H1 (cell line): ENCODE measurements at regions not wholly inside any gene's neighbourhood (a gene's known extent, or its start where the extent isn't known, plus 50 kb on each side); places are given as distances from the start of the nearest gene placed in this dataset.
"Not testable (repeated sequence)": the region's sequence is repeated elsewhere in the genome, so short reads cannot be mapped to it uniquely, and the experiment has no call there.

ENCODE experiments used
- CTCF ChIA-PET: fragments of 300-600 bp; sonication (Branson Sonifier 250); formaldehyde crosslinking; loops from one replicate; lab custom pipeline; 2021; ENCODE audit not compliant: partially characterized antibody; lab: Charles Lee
- POLR2A ChIA-PET: fragments of 300-600 bp; sonication (Branson Sonifier 250); formaldehyde crosslinking; loops from one replicate; lab custom pipeline; 2021; ENCODE audit warnings: inconsistent platforms; ENCODE audit not compliant: partially characterized antibody; lab: Charles Lee
- DNase-seq, 2 experiments: peaks; one replicate each; pipeline versions ENCODE4 v3.0.0 to v3.0.0-alpha.2; 2010 to 2022; ENCODE audit warnings: low spot score in 2 of 2, low read depth in 1 of 2, mixed read lengths in 1 of 2
- FAIRE-seq: peaks from 2 replicates; lab custom pipeline; 2011; peaks lifted over from hg19 to GRCh38; lab: Jason Lieb, UNC
- H2AFZ ChIP-seq: 2 replicates; pipeline ENCODE4 v1.8.1; 2012; ENCODE audit warnings: low read length, inconsistent platforms
- H2AK5ac ChIP-seq: 2 replicates; pipeline ENCODE4 v1.6.1; 2013; ENCODE audit warnings: low read depth, low read length
- H2BK120ac ChIP-seq: replicated peaks from 2 replicates; pipeline ENCODE3; 2013; ENCODE audit warnings: low read depth, low read length, inconsistent platforms
- H2BK12ac ChIP-seq: 2 replicates; pipeline ENCODE4 v1.6.1; 2013; ENCODE audit warnings: low read depth, low read length
- H2BK15ac ChIP-seq: 2 replicates; pipeline ENCODE4 v1.6.1; 2013; ENCODE audit warnings: low read length
- H2BK20ac ChIP-seq: 2 replicates; pipeline ENCODE4 v1.6.1; 2013; ENCODE audit warnings: low read length
- H2BK5ac ChIP-seq: 2 replicates; pipeline ENCODE4 v1.6.1; 2013; ENCODE audit warnings: low read depth, low read length
- H3K14ac ChIP-seq: 2 replicates; pipeline ENCODE4 v1.6.1; 2013; ENCODE audit warnings: inconsistent platforms; ENCODE audit not compliant: insufficient read length
- H3K18ac ChIP-seq: 2 replicates; pipeline ENCODE4 v1.6.1; 2013; ENCODE audit warnings: low read length; ENCODE audit errors: extremely low read depth
- H3K23ac ChIP-seq: 2 replicates; pipeline ENCODE4 v1.6.1; 2013; ENCODE audit warnings: inconsistent platforms; ENCODE audit not compliant: insufficient read length
- H3K23me2 ChIP-seq: 2 replicates; pipeline ENCODE4 v1.6.1; 2013; ENCODE audit warnings: low read depth, low read length
- H3K27ac ChIP-seq: 2 replicates; pipeline ENCODE4 v1.6.1; 2011; ENCODE audit warnings: low read depth, low read length, inconsistent platforms
- H3K27me3 ChIP-seq, 4 experiments: replicated peaks in 1 of 4; 1 replicate in 1 of 4; 2 replicates in 3 of 4; pipeline versions ENCODE4 v1.6.1 to v1.8.1; 2011 to 2013; ENCODE audit warnings: low read length in 3 of 4, mild to moderate bottlenecking in 3 of 4, inconsistent platforms in 2 of 4, mixed read lengths in 2 of 4, moderate library complexity in 1 of 4; ENCODE audit not compliant: control insufficient read depth in 3 of 4, insufficient read depth in 3 of 4; ENCODE audit errors: extremely low read depth in 1 of 4
- H3K36me3 ChIP-seq, 4 experiments: 2 replicates each; pipeline versions ENCODE4 v1.6.1 to v1.8.1; 2011 to 2013; ENCODE audit warnings: mild to moderate bottlenecking in 4 of 4, low read length in 3 of 4, moderate library complexity in 2 of 4, control low read depth in 1 of 4, inconsistent platforms in 1 of 4; ENCODE audit not compliant: insufficient read depth in 4 of 4, control insufficient read depth in 2 of 4
- H3K4ac ChIP-seq: replicated peaks from 2 replicates; pipeline ENCODE3; 2013; ENCODE audit warnings: low read length, low read depth, mixed read lengths, inconsistent platforms; ENCODE audit not compliant: insufficient read length
- H3K4me1 ChIP-seq, 4 experiments: replicated peaks in 1 of 4; 1 replicate in 1 of 4; 2 replicates in 3 of 4; pipeline versions ENCODE4 v1.6.1 to v1.8.1; 2011 to 2013; ENCODE audit warnings: low read length in 3 of 4, inconsistent platforms in 2 of 4, mixed read lengths in 1 of 4; ENCODE audit not compliant: insufficient read depth in 4 of 4, control insufficient read depth in 3 of 4
- H3K4me2 ChIP-seq, 2 experiments: 2 replicates each; pipeline versions ENCODE4 v1.6.1 to v1.8.1; 2011 to 2013; ENCODE audit warnings: low read depth in 2 of 2, low read length in 2 of 2, control low read depth in 1 of 2, inconsistent platforms in 1 of 2, mild to moderate bottlenecking in 1 of 2; ENCODE audit not compliant: insufficient read depth in 1 of 2
- H3K4me3 ChIP-seq, 4 experiments: fragments of 200-600, 300-600 bp in 1 of 4; sonication (generic), shearing (Covaris generic), sonication (Bioruptor Twin) in 1 of 4; 2 replicates each; pipeline versions ENCODE4 v1.5.1 to v1.8.1; 2011 to 2016; ENCODE audit warnings: low read length in 4 of 4, low read depth in 3 of 4, control low read depth in 2 of 4, inconsistent platforms in 2 of 4, mild to moderate bottlenecking in 2 of 4, mixed read lengths in 1 of 4, moderate library complexity in 1 of 4; ENCODE audit not compliant: insufficient read depth in 2 of 4; ENCODE audit errors: extremely low read depth in 1 of 4
- H3K56ac ChIP-seq: replicated peaks from 2 replicates; pipeline ENCODE3; 2013; ENCODE audit warnings: low read depth, mild to moderate bottlenecking, mixed read lengths, low read length, inconsistent platforms; ENCODE audit not compliant: insufficient read length
- H3K79me1 ChIP-seq: 2 replicates; pipeline ENCODE4 v1.6.1; 2013; ENCODE audit warnings: low read depth, low read length, control low read depth
- H3K79me2 ChIP-seq, 2 experiments: 2 replicates each; pipeline versions ENCODE4 v1.6.1 to v1.8.1; 2012 to 2013; ENCODE audit warnings: low read length in 2 of 2, mild to moderate bottlenecking in 2 of 2, inconsistent platforms in 1 of 2; ENCODE audit not compliant: insufficient read depth in 2 of 2, control insufficient read depth in 1 of 2
- H3K9ac ChIP-seq, 4 experiments: replicated peaks in 1 of 4; 1 replicate in 1 of 4; 2 replicates in 3 of 4; pipeline versions ENCODE4 v1.6.1 to v1.8.1; 2011 to 2013; ENCODE audit warnings: low read depth in 3 of 4, low read length in 3 of 4, control low read depth in 2 of 4, mild to moderate bottlenecking in 2 of 4, moderate library complexity in 2 of 4, inconsistent platforms in 1 of 4; ENCODE audit errors: extremely low read depth in 1 of 4
- H3K9me3 ChIP-seq, 2 experiments: 2 replicates each; pipeline versions ENCODE4 v1.6.1 to v1.8.1; 2012 to 2013; ENCODE audit warnings: mild to moderate bottlenecking in 2 of 2, moderate library complexity in 2 of 2, control low read depth in 1 of 2, inconsistent platforms in 1 of 2, low read depth in 1 of 2, low read length in 1 of 2, mixed read lengths in 1 of 2; ENCODE audit not compliant: insufficient read depth in 2 of 2
- H4K20me1 ChIP-seq, 2 experiments: replicated peaks in 1 of 2; 2 replicates each; pipeline versions ENCODE3 to v1.8.1; 2011 to 2013; ENCODE audit warnings: inconsistent platforms in 2 of 2, low read length in 2 of 2, mild to moderate bottlenecking in 1 of 2; ENCODE audit not compliant: insufficient read depth in 2 of 2, control insufficient read depth in 1 of 2
- H4K5ac ChIP-seq: 2 replicates; pipeline ENCODE4 v1.6.1; 2013; ENCODE audit warnings: low read length, low read depth, mixed read lengths, inconsistent platforms; ENCODE audit not compliant: insufficient read length
- H4K8ac ChIP-seq: 2 replicates; pipeline ENCODE4 v1.8.0; 2013; ENCODE audit warnings: mild to moderate bottlenecking, moderate library complexity, low read length, inconsistent platforms; ENCODE audit not compliant: insufficient read depth; ENCODE audit errors: extremely low read depth
- H4K91ac ChIP-seq: replicated peaks from 2 replicates; pipeline ENCODE3; 2013; ENCODE audit warnings: low read length, mixed read lengths, inconsistent platforms; ENCODE audit not compliant: insufficient read length
- BACH1 ChIP-seq: IDR thresholded peaks from 2 replicates; pipeline ENCODE4 v1.6.1; 2012; ENCODE audit warnings: low read length, improper control_type of control experiment
- CHD2 ChIP-seq: IDR thresholded peaks from 2 replicates; pipeline ENCODE4 v1.6.1; 2012; ENCODE audit warnings: low read length, improper control_type of control experiment
- SP4 ChIP-seq: IDR thresholded peaks from 2 replicates; pipeline ENCODE4 v1.6.1; 2012; ENCODE audit warnings: low read length, inconsistent platforms
- TAF7 ChIP-seq: optimal IDR thresholded peaks from 2 replicates; pipeline ENCODE3; 2011; ENCODE audit warnings: low read depth, mild to moderate bottlenecking, inconsistent platforms, low read length, moderate library complexity, borderline replicate concordance
- WGBS, 2 experiments: shearing (Covaris generic) in 1 of 2; methylation state at CpG; one replicate each; pipeline versions ENCODE4 v1.1.6 to v1.1.7; 2013 to 2015; ENCODE audit warnings: low lambda C conversion rate in 2 of 2, mixed read lengths in 2 of 2, inconsistent platforms in 1 of 2, low coverage in 1 of 2, missing lambda C conversion rate in 1 of 2; ENCODE audit not compliant: insufficient replicate concordance in 2 of 2, insufficient coverage in 1 of 2, insufficient read length in 1 of 2; ENCODE audit errors: extremely low coverage in 1 of 2, missing lambda C conversion rate in 1 of 2; 5-methylcytosine and 5-hydroxymethylcytosine counted together
- TF ChIP-seq, protein P1 (sequence below): IDR thresholded peaks from 2 replicates; pipeline ENCODE4 v1.6.1; 2012; ENCODE audit warnings: inconsistent platforms

DNA sequence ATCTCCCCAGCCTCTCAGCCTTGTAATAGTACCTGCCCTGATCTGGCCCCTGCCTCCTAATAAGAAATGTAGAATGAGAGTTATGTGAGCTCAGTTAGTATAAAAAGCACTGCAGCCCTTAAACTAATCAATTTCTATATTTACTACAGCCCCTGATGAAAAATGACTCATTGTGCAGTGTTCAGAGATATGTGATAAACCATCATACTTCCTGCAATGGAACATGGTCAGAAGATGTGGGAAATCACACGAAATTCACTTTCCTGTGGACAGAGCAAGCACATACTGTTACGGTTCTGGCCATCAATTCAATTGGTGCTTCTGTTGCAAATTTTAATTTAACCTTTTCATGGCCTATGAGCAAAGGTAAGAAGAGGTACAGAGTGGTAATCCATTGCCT, 176.8 kb upstream of the PDE4B start (continued):
- TF ChIP-seq SP4: no peak
- no peak for TF ChIP-seq TAF7
- no peak for TF ChIP-seq CHD2
- no peak for TF ChIP-seq BACH1
- TF ChIP-seq, protein P1, sequence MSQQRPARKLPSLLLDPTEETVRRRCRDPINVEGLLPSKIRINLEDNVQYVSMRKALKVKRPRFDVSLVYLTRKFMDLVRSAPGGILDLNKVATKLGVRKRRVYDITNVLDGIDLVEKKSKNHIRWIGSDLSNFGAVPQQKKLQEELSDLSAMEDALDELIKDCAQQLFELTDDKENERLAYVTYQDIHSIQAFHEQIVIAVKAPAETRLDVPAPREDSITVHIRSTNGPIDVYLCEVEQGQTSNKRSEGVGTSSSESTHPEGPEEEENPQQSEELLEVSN: no peak

DNA sequence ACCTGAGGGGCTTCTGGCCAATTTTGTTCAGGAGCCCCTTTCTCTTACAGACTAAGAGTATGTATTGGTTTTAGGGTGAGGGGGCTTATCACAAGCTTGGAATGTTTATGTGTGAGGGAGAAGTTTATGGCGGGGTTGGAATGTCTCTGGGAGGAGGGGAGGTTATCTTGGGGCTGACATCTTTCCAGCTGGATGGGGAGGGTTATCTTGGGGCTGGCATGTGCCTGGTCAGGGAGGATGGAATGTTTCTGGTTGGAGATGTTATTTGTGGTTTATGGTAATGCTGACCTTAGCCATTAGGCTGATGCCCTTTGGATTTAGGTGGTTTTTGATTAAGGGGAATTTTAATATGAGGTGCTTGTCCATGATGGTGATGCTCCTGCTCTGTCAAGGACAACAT, 171.0 kb upstream of the PDE4B start:
- H4K20me1 ChIP-seq, H2BK12ac ChIP-seq, H3K9me3 ChIP-seq, H2BK120ac ChIP-seq, H3K14ac ChIP-seq, H2BK5ac ChIP-seq, H3K27ac ChIP-seq, POLR2A ChIA-PET, H3K23me2 ChIP-seq, H3K27me3 ChIP-seq, H2BK15ac ChIP-seq, H3K4me3 ChIP-seq, H3K18ac ChIP-seq, H2AK5ac ChIP-seq, H3K56ac ChIP-seq, H3K4me1 ChIP-seq, H3K4ac ChIP-seq, H4K91ac ChIP-seq, H4K5ac ChIP-seq, H3K36me3 ChIP-seq, H3K4me2 ChIP-seq, H3K9ac ChIP-seq, H2AFZ ChIP-seq, DNase-seq, H3K79me1 ChIP-seq, FAIRE-seq, H2BK20ac ChIP-seq, H3K79me2 ChIP-seq, H4K8ac ChIP-seq, H3K23ac ChIP-seq: not testable (repeated sequence)
- WGBS, 2 experiments: no CpG with 5 or more reads among the region's 1 CpG
- CTCF ChIA-PET: interaction anchor here (1.2 to 1.6 kb wide), 2 partner anchors 66 to 162 kb away, joined by 5 read pairs; no protein-coding TSS in a partner anchor
